ENCODE measurements at regions not wholly inside any gene's neighbourhood (a gene's known extent, or its start where the extent isn't known, plus 50 kb on each side); places are given as distances from the start of the nearest gene placed in this dataset.

GRCh38 chr14:98944989-98945388 is 327.0 kb downstream of the BCL11B start:
- TF ChIP-seq, protein P1, sequence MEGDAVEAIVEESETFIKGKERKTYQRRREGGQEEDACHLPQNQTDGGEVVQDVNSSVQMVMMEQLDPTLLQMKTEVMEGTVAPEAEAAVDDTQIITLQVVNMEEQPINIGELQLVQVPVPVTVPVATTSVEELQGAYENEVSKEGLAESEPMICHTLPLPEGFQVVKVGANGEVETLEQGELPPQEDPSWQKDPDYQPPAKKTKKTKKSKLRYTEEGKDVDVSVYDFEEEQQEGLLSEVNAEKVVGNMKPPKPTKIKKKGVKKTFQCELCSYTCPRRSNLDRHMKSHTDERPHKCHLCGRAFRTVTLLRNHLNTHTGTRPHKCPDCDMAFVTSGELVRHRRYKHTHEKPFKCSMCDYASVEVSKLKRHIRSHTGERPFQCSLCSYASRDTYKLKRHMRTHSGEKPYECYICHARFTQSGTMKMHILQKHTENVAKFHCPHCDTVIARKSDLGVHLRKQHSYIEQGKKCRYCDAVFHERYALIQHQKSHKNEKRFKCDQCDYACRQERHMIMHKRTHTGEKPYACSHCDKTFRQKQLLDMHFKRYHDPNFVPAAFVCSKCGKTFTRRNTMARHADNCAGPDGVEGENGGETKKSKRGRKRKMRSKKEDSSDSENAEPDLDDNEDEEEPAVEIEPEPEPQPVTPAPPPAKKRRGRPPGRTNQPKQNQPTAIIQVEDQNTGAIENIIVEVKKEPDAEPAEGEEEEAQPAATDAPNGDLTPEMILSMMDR (IDR thresholded peaks at IDR 0.05; ENCODE audit: poor library complexity) = no peak
- no peak for TF ChIP-seq EZH2phosphoT487 (IDR thresholded peaks at IDR 0.05; ENCODE audit: low read depth, severe bottlenecking, unreplicated experiment)
- no peak for TF ChIP-seq EZH2 (IDR thresholded peaks at IDR 0.05; ENCODE audit: borderline replicate concordance)
